ENCODE measurements at regions not wholly inside any gene's neighbourhood (a gene's known extent, or its start where the extent isn't known, plus 50 kb on each side); places are given as distances from the start of the nearest gene placed in this dataset.

DNA sequence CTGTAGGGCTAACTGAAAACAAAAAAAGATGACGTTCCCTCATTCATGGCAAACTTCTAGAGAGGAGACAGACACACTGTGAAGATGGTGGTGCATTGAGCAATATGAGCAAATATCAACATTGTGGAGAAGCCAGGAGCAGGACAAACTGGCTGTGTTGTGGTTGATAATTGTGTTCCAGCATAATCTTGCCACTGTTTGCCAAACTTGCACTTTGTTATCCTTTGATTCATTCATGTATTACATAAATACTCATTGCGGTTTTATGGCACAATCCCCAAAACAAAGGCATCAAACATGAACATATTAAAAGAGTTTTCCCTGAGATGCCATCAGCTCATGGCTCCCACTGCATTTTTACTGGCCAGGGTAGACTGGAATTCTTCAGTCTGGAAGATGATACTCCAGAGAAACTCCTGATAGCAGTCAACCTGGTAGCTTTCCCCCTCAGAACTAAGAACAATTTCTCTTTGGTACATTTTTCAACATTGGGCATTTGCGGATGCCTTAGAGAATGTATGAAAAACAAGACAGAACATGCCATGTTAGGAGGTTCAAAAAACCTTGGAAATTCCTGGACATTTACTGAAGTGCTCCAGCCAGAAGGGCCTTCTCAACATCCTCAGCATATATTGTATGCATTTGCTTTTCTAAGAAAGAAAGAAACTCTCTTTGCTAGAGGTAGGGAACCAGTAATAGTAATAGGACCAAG, 487.4 kb upstream of the CELF4 start:
- DNase-seq, result no peak

- DNase-seq, result no peak
These were observed 482.2 kb upstream of the CELF4 start for GRCh38 chr18:38047820-38048219.

- DNase-seq, result no peak
These were observed 481.1 kb upstream of the CELF4 start for GRCh38 chr18:38046651-38047050.

DNA sequence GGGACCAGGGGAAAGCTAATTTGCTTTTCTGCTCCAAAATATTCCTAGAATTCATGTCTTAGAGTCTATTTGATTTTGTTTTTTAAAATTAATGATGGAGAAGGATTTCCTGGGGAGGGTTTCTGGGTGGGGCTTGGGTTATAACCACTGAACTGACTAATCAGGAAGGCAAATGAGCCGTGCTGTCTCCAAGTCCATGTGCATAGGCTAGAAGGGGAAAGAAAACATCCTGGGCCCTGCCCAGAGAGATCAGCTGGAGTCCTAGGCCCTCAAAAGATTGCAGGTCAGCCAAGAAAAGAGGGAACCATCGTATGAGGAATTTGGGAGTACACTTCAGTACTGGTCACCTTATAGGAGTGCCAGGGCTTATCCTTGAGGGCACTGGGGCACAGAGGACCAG, 480.2 kb upstream of the CELF4 start:
- no peak for DNase-seq

DNA sequence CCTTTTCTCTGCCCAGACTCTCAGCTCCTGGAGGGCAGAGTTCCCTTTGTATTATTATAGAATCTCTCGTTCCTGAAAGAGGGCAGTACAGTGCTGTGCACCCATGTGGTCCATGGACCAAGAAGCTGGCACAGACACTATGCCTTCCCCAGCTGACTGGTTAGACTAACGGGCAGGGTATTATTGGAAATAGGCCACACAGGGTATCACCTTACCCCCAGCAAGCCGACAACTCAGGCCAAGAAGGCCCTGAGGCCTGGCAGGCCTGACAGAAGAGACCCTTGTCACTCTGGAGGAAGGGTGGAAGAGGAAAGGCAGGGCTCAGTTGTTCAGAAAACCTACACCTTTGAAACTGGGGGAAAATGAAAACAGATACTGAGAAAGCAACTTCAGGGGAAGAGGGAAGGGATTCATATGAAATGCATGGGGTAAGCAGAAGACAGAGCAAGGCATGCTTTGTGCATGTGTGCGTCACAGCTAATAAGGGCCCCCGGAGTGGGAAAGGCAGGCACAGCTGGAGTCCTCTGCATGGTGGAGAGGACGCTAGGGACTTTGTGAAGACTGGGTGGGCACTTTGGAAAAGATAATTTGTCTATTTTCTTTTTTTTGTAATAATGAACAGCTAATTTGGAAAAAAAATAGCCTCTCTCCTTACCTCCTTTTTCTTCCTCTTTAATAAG, 476.8 kb upstream of the CELF4 start:
- DNase-seq, result no peak

- DNase-seq, result no peak
These were observed 472.6 kb upstream of the CELF4 start for GRCh38 chr18:38038242-38038641.

- DNase-seq, result no peak
These were observed 469.6 kb upstream of the CELF4 start for GRCh38 chr18:38035193-38035592.

DNA sequence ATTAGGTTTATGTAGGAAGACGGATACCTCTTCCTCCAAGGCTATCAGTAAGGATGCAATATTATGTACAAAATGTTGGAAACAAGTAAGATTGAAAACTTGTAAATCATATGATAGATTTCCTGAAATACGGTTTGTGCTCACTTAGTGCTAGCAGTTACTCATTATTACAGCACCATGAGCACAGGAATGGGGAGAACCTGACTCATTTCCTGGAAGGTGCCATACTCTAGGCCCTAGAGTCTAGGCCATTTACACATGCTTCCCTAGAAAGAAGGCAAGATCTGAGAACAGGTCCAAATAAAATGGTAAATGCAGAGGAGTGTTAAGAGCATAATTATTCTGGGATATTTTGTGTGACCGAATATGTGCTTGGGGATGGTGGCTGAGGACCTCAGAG, 467.7 kb upstream of the CELF4 start:
- DNase-seq, result no peak

DNA sequence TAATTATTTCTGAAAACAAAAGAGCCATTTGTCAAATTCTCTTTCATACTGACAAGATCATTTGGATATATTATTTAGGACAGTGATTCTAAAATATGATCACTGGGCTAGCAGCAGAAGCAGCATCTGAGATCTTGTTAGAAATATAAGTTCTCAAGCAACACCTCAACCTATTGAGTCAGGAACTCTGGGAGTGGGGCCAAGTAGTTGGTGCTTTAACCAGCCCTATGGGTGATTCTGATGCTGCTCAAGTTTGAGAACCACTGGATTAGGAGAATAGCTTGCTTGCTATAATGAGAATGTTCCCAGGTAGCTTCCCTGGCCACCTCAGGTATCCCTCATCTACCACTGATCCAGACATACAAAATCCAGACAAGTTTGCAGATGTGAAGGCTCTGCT, 466.9 kb upstream of the CELF4 start:
- DNase-seq, result no peak

DNA sequence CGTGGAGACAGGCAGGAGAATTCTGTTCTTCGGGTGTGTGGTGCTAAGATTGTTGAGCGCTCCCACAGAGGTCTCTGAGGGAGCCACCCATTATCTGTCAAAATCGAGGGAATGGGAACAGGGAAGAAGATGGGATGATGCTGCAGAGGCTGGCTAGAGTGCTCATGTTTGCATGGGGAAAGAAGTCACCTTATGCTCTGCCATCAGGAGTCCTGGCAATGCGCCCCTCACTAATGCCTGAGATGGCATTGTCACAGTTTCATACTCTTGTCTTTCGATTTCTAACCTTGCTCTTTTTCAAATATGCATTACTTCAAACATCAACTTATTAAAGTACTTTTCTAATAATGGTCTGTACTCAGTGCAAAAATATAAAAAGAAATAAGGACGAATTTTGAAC, 463.3 kb upstream of the CELF4 start:
- DNase-seq, result no peak

DNA sequence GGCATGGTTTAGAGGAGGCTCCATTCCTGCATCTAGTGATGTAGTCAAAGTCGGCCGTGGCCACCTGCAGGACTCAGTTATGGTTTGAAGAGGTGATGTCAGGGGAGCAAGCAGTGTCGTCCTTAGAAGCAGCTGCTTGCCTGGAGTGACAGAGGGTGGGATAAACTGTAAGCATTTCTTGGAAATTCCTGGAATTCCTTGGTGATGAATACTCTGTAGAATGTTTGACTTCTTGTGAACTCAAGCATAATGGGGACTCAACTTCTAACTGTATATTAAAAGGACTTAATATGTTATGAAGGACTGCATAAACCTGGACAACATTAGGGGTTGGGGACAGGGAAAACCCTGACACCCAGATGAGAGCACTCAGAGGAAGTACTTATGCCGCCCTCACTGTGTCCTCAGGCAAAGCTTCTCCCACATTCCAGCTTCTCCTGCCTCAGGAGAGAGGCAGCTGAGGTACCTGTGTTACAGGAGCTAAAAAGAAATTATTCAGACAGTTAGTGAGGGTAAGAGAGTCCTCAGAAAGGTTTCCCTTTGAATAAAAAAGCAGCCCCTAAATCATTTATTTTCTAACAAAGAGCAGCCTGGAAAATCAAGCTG, 459.9 kb upstream of the CELF4 start:
- DNase-seq, result no peak

GRCh38 chr18:38023871-38024270, 458.3 kb upstream of the CELF4 start:
- no peak for DNase-seq

DNA sequence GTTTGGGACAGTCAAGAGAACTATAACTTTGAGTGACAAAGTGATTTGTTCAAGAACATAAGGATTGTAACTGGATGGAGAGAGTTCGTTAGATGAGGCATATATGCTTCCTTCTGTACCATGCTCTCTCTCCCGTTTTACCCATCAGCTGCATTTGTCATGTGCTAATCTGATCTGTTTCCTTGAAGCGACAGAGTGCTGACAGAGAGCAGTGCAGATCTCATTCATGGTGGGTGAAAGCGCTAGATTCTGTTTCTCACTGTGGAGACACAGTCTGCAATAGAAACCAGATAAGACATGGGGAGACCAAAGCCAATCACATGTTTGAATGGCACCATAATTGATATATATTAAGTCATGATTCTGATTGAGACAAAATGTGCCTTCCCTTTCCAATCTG, 456.6 kb upstream of the CELF4 start:
- no peak for DNase-seq

DNA sequence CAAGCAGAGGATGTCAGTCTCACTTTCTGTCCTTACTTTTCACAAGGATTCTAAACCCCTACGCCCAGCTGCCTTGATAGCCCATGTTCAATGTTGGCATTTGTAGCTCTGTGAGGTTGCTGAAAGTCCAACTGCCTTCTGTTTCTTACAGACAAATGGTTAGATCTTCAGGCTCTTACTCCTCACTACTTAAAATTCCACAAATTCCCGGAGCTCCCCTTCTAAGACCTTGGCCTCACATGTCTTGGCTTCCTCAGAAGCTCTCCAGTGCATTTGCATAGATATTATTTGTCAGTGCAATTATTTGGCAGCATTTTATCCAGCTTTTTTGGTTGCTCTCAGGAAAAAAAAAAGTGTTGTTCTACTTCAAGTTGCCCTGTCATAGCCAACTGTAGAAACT, 453.7 kb upstream of the CELF4 start:
- no peak for DNase-seq

DNA sequence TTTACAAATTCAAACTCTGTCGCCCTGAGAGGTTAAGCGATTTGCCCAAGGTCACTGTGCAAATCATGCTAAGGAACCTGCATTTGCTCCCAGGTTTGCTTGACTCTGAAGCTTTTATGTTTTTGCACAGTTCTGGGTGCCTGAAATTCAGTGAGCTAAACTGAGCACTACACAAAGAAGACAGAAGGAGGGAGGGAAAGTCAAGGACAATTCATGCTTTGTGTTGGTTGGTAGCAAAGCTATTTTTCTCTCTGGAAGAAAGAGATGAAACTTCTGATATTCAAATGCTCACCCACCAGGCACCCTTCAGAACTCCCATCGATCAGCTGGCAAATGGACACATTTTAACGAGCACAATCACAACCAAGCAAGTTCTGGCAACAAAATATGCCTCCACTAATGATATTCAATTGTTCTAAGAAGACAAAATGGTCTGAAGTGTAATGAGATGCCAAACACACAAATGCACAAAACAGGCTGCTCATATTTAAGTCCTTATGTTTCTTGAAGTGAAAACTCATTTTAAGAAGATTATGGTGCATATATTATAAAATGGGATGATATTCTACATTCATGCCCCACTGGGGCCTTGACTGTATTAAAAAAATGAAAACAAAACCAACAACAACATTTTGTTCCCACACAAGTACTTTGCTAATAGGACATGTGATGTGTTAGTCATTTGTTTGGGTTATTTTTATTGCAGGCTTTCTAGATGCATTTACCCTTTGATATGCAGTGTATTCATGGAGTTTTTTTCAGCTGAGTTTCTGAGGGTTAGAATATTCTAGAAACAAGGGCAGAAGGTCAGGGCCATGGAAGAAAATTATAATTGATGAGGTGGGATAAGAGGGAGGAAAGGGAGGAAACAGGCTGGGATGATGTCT, 445.6 kb upstream of the CELF4 start:
- DNase-seq, result no peak

GRCh38 chr18:38010037-38010436, 444.4 kb upstream of the CELF4 start:
- no peak for DNase-seq

GRCh38 chr18:38009320-38009719, 443.7 kb upstream of the CELF4 start:
- DNase-seq, result no peak

DNA sequence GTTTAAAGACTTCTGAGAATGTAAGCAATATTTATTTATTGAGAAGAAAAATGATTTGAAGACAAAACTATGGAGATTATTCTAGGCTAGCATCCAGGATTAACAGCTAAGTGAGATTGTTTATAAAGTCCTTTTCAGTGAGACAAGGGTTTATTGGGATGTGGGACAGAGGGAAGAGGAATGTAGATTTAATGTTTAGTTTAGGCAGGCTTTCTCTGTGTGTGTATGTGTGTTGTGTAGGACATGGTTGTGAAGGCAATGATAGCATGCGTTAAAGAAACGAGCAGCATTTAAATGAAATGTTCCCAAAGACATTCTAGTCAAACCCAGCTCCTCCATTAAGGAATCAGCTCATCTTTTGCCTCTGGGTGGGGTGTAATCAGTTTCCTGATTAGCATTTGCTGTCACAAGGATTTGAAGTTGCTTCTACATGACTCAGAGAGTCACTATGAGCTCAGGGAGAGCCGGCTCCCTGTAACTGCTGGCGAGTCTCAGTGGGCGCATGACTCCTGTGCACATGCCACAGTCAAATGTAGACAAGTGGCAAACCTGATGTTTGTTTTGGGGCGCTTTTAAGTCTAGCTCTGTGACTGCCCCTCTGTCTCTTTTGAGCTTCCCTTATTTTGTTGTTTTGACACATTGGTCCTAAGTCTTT, 442.2 kb upstream of the CELF4 start:
- DNase-seq, result no peak

GRCh38 chr18:38007026-38007425, 441.4 kb upstream of the CELF4 start:
- no peak for DNase-seq

DNA sequence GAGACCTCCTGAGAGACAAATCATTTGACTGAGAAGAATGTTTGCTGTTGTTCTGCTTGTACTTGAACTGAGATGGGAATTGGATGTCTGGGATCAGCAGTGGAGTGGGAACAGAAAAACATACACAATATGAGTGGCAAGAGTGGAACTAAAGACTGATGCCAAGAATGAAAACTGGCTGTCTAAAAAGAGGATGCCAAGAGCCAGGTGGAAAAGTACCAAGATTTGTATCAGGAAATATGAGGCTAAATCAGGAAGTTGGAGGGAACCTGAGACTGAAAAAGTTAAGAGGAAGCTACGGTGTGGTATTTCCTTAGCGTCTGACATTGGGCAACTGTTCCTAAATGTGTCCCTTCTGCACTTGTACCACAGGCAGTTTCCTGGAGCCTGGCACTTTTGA, 440.9 kb upstream of the CELF4 start:
- DNase-seq, result no peak

GRCh38 chr18:37997695-37998094, 432.1 kb upstream of the CELF4 start:
- DNase-seq, result no peak

DNA sequence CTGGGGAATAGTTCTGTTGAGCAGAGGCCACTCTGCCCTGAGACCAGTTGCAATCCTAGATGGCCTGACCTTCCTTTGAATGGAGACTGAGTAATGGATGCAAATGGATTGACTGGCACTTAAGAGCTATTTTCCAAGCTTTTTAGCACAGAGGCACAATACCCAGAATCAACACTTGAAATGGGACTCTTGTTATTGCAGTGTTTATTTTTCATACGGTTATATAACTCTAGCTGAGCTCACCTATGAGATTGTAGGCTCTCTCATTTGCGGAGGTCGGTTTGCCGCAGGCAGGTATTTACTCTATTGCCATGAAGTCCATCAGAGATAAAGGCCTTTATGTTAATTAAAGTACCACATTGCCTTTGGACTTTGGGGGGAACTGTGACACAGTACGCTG, 422.3 kb upstream of the CELF4 start:
- DNase-seq, result no peak

GRCh38 chr18:37986665-37987064, 421.1 kb upstream of the CELF4 start:
- DNase-seq, result no peak
